ENCODE measurements at regions not wholly inside any gene's neighbourhood (a gene's known extent, or its start where the extent isn't known, plus 50 kb on each side); places are given as distances from the start of the nearest gene placed in this dataset.

DNA sequence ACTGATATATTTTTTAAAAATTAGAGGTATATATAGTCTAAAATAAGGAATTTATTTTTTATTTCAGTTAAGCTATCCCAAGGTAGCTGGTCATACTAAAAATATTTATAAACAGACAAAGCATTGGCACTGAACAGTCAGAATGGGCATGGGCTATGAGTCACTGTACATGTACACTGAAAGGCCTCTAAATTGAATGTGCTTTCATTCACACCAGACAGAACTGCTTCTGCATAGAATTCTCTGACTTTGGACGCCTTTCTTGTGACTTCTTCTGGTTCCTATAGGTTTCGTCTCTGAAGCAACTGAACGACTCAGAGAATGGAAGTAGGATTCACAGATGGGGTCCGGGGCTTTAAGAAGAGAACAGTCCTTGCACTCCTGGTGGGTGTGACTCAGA, 394.8 kb upstream of the MEF2C start:
- TF ChIP-seq POLR2A (IDR thresholded peaks at IDR 0.05) (no peak), POLR2AphosphoS5 (IDR thresholded peaks at IDR 0.05) (no peak)
- TF ChIP-seq, protein P1, sequence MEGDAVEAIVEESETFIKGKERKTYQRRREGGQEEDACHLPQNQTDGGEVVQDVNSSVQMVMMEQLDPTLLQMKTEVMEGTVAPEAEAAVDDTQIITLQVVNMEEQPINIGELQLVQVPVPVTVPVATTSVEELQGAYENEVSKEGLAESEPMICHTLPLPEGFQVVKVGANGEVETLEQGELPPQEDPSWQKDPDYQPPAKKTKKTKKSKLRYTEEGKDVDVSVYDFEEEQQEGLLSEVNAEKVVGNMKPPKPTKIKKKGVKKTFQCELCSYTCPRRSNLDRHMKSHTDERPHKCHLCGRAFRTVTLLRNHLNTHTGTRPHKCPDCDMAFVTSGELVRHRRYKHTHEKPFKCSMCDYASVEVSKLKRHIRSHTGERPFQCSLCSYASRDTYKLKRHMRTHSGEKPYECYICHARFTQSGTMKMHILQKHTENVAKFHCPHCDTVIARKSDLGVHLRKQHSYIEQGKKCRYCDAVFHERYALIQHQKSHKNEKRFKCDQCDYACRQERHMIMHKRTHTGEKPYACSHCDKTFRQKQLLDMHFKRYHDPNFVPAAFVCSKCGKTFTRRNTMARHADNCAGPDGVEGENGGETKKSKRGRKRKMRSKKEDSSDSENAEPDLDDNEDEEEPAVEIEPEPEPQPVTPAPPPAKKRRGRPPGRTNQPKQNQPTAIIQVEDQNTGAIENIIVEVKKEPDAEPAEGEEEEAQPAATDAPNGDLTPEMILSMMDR (IDR thresholded peaks at IDR 0.05) = no peak
